SKM-1 treated with dmso at 0.1 percent for 144 hours (cell line): ENCODE measurements at regions not wholly inside any gene's neighbourhood (a gene's known extent, or its start where the extent isn't known, plus 50 kb on each side); places are given as distances from the start of the nearest gene placed in this dataset.

ENCODE experiments used
- DNase-seq: peaks from one replicate; lab custom pipeline; 2025; ENCODE audit not compliant: unreplicated experiment; lab: John Stamatoyannopoulos, UW

DNA sequence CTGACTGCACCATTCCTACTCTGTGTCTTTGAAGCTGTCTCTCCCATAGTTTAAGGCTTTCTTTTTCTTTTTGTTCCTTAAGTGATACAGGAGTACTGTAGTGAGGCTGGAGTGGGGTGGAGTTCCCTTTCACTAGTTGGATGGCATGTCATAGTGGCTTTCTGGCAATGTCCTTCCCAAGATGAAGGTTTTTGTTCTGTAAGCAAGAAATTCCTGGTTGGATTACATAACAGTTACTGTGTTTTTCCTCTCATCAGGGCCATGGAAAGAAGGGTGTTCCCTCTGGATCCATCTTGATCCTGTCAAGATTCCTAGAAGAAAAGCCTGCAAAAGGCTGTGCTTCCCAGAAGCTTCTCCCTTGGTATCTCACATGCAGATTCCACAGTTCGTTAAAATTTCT, 84.2 kb downstream of the ACKR3 start:
- DNase-seq = no peak

DNA sequence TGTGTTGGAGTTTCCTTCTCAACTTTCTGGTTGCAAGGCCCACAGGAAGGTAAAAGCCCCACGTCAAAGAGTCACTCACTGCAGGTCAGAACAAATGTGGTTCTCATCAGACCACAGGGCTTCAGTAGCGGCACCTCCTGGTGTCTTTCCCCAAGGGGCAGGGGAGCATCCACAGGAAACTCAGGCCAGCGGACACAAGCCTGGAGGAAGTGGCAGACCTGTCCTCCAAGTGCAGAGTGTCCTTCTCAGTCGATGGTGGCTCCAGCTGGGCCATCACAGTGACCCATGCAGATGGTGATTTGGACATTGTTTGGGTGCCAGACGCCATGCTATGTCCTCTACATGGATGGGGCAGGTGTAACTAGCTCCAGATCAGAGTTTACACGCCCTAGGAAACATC, 84.9 kb downstream of the ACKR3 start:
- no peak for DNase-seq

DNA sequence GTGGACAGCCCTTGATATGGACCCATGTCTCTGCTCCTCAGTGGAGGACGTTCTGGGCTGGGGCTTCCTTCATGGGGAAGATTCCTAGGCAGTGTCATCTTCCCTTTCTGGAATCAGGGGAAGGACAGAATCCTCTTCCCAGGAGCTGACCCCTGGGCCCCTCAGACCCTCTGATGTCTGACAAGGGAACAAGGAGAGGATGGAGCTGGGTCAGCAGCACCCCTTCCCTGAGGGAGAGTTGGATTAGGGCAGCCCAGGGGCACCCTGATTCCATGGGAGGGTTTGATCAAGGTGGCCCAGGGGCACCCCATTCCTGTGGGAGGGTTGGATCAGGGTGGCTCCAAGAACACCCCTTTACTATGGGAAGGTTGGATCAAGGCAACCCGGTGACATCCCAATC, 86.5 kb downstream of the ACKR3 start:
- DNase-seq = no peak

DNA sequence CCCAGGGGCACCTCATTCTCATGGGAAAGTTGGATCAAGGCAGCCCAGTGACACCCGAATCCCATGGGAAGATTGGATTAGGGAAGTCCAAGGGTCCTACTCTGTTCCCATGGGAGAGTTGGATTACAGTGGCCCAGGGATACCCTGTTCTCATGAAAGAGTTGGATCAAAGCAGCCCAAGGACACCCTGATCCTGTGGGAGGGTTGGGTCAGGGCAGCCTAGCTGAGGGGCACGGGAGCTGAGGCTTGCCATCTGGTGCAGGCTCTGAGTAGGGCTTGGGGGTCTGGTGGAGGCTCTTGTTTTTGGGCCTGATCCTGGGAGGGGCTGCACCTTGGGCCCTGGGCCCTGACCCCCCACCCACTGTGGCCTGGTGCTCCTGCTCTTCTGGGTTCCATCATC, 87.1 kb downstream of the ACKR3 start:
- no peak for DNase-seq

DNA sequence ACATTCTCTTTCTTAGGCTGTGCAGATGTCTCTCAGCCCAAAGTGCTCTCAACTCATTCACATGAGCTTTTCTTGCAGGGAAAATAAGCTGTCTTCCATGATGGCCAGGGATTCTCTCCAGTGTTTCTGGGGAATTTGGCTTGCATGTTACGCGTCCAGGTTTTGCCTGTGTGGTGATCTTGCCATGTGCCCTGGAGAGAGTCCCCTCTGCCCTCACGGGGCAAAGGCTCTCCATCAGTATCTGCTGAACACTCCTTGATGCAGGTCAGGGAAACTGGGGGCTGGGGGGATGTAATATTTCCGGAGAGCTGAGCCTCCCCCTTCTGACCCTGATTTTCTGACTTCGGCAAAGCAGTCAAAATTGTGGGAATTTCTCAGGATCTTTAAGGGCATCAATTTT, 87.6 kb downstream of the ACKR3 start:
- DNase-seq = no peak

DNA sequence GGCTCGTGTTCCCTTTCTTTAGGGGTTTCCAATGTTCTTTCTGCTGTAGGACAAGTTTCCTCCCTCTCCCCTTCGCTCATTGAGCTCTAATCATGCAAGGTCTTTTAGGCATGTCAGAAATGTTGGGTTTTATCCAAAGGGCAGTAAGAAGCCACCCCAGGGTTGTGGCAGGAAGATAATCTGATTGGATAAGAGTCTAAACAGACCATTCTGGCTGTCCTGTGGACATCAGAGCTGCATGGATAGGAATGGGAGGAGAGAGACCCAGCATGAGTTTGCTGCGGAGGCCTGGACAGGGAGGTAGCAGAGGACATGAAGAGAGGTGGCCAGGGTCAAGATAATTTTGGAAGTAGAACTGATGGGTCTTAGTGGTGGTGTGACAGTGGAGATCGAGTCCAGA, 88.2 kb downstream of the ACKR3 start:
- DNase-seq = no peak

DNA sequence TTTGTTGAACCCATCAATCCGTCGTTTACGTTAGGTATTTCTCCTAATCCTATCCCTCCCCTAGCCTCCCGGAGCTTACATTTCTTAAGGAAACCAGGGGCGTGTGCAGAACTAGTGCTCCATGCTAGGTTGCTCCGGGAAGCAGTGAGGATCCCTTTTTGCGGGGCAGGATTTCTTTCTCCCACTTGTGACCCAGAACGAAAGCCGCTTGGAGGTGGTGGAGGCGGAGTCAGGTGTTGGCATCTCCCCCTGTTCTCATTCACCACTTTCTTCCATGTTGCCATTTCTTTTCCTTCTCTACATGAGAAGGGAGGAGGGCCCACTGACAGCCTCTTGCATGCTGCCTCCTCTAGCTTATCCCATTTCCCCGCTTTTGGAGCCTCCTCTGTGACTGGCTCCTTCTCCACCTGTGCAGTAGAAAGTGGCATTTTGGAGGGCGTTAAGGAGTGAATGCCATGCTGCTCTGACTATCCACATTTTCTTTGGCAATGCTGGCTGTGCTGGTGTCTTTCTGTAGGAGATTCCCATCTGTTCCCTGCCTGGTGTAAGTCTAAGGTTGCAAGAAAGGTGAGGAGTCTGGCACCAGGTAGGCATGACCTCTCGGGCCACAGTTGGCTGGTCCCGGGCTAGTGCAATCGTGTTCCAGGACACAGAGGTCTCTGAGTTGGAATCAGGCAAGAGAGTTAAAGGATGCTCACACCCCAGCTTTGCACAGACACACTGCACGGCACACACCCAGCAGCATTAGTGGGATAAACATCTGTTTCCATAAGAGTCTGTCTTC, 89.5 kb downstream of the ACKR3 start:
- DNase-seq = no peak

DNA sequence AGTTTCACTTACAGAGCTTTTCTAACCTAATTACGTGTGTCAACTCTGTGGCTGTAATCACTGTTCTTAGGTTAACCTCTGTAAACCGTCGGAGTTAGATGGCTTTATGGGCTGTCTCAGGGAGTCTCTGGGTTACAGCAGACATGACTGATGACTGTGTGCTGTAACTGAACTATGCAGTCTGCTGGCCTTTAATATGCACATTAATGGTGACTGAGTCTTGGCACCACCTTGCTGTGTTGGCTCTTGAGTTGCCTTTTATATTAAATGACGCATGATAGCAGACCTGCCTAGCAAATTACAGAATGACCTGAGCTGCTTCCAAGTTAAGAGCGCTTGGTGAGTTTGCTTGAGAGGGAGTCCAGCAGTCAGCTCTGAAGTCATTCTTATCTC, 90.1 kb downstream of the ACKR3 start:
- DNase-seq = no peak

DNA sequence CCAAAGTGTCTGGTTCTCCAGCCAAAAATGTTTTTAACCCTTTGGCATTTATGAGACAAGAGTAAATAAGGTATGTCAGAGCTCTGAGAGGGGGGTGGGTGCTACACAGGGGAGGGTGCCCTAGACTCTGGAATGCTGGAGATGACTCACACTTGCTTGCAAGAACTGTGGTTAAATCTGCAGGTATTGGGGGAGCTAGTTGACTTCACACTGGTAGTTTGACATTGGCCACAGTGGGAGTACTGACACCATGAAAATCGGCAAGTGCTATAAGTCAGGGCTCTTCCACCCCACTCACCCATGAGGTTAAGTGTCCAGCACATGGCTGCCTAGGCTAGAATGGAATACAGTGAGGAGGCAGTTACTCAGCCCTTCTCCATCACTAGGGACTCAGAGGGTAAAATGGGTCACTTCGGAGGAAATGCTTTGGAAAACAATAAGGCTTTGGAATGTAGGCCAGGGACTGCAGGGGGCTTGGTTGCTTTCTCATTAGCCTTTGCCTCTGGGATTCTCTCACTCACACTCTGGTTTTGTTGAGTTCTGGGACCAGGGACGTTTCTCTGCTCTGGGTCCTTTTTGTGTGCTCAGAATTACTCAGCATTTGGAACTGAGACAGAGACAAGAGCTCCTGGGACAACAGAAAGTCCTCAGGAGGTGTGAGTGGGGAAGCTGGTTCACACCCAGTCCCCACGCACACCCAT, 91.6 kb downstream of the ACKR3 start:
- no peak for DNase-seq

DNA sequence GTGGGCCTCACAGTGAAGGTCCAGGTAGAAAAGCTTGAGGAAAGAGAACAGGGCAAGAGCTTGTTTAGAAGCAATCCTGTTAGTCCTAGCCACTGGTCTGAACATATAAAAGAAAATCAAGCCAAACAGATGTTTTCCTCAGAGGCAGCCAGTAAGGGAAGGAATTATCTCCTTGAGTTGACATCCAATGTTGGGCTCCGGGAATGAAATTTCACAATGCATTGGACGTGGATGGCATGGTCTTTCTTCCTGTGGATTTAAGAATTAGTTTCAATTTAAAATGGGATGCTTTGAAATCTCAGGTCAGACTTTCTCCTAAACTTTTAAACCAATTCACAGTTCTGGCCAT, 92.1 kb downstream of the ACKR3 start:
- DNase-seq = no peak

DNA sequence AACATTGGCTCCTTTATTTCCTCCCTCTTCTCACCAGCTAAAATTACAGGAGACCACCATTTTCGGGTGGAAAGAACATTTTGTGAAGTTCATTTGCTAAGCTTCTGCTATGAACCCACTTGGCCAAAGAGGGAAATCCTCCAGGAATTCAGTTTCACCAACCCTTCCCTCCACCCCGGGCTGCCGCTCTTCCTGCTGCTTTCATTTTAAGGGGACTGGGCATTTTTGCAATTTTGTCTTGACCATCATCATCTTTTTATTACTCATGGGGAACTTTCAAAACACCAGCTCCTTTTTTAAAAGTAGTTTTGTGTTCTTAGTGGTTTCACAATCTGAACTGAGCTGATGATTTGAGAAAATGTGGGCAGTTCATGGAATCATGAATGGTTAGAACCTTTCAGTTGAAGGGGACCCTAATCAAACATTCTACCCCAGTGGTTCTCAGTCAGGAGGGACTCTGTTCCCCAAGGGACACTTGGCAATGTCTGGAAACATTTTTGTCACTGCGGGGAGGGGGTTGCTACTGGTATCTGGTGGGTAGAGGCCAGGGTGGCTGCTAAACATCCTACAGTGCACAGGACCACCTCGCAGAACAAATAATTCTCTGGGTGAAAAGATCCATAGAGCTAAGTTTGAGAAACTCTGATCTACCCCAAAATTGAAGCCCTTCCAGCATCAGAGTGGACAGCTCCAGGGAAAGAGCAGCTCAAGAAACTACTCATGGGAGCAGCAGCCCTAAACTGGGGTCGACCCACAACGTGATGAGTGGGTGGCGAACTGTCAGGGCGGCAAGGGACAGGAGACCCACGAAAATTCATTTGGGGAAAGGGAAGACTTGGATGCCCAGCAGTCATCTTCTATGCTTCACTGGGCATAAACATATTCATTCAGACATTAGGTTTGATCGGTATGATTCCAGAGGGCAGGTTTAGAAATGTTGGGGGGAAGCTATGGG, 92.9 kb downstream of the ACKR3 start:
- no peak for DNase-seq

DNA sequence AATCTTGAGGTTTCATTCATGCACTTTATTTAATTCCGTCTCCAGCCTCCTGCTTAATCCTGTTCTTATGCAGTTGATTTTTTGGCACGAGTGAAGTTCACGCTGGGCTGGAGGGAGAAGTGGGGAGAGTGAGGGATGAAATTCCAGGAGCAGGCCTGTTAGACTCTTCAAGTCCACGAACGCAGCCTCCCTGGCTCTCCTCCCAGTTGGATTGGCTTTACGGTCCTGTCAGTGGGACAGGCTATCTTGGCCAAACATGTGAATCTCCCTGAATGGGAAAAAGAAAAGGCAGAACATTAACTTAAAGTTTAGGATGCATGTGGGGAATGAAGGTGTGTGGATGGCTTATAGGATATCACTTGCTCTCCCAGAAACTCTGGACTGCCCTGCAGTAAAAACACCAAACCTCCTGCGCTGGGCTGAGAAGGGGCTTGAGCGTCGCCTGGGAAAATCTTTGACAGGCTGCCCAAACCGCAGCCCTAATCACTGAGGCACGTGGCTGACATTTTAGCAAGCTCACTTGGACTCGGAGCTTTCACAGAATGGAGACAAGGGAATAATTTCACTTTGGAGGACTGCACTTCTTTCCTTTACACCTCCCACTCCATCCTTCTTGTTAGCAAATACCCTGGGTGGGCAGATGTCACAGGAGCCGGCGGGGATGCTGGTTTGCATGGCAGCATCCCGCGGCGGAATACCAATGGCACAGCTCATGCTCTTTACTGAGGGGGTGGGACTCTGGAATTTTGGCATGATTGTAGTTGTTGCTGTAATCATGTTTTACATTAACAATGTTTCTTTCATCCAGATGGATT, 93.9 kb downstream of the ACKR3 start:
- no peak for DNase-seq

DNA sequence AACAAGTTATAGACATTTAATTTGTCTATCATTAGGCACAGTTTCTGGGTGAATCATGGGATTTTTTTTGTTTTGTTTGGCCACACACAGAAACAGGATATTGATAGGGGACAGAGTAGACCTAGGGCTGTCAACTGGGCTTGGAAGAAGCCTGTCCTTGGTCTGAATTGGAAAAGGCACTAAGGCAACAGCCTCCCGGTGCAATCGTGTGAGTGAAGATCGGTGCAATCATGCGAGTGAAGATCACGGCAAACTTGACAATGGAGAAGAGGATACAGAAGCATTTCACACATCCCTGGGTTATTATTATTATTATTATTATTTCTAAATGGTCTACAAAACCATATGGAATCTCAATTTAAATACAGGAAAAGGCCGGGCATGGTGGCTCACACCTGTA, 94.5 kb downstream of the ACKR3 start:
- DNase-seq = no peak

DNA sequence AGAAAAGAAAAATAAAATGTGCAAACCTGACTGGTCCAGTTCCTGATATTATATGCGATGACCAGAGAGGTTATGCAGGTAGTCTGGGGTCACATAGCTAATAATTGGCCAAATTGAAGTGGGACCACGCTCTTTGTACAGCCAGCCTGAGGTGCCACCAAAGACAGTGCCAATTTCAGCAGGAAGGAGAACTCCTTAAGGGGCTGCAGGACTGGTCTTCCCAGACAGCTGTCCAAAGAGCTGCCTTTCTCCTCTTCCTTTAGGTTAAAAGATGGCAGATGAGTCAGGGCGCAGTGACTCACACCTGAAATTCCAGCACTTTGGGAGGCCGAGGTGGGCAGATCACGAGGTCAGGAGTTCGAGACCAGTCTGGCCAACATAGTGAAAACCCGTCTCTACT, 95.5 kb downstream of the ACKR3 start:
- no peak for DNase-seq

DNA sequence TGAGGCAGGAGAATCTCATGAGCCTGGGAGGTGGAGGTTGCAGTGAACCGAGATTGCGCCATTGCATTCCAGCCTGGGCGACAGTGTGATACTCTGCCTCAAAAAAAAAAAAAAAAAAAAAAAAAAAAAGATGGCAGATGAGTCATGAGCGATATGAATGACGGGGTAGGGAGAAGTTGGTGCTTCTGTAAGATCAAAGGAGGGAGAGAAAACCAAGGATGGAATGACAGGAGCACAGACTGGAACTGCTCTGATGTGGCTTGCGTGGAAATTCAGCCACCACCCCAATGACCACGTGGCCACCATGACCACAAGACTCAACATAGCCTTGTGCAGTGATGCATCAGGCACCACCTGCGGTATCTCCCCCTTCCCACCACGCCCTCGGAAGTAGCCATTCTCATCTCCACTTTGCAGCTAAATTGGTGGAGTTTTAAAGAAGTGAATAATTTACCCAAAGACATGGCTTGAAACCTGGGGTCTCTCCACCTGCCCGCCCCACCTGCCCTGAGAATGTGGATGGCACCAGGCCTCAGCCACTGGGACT, 96.0 kb downstream of the ACKR3 start:
- DNase-seq = no peak

DNA sequence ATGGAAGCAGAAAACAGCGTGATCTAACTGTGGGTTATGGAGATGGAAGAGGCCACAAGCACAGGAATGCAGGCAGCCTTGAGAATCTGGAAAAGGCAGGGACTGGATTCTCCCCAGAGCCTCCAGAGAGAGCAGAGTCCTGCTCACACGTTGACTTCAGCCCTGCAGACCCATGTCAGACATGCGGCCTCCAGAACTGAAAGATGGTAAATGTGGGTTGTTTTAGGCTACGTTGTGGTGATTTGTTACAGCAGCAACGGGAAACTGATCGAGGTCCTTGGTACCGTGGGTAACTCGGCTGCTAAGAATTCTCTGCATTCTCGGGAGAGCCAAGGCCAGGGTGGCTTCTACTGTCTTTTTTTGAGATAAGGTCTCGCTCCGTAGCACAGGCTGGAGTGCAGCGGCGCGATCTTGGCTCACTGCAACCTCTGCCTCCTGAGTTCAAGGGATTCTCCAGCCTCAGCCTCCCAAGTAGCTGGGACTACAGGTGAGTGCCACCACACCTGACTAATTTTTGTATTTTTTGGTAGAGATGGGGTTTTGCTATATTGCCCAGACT, 97.1 kb downstream of the ACKR3 start:
- no peak for DNase-seq

DNA sequence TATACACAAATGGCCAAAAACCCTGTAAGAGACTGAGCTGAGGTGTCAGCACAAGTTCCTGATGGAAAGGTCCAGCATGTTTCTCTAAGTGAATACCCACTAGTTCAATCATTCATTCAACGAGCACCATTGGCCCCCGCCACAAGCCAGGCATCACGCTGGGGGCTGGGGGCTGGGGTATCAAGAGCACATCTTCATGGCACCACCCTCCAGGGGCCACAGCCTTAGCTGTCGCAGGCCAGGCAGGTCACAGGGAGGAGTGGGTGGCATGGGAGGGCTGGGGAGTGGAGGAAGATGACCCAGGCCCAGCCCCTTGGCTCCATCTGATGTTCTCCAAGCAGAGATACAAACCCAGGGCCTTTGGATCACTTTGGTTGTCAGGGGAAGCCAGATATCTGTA, 97.9 kb downstream of the ACKR3 start:
- DNase-seq = no peak

DNA sequence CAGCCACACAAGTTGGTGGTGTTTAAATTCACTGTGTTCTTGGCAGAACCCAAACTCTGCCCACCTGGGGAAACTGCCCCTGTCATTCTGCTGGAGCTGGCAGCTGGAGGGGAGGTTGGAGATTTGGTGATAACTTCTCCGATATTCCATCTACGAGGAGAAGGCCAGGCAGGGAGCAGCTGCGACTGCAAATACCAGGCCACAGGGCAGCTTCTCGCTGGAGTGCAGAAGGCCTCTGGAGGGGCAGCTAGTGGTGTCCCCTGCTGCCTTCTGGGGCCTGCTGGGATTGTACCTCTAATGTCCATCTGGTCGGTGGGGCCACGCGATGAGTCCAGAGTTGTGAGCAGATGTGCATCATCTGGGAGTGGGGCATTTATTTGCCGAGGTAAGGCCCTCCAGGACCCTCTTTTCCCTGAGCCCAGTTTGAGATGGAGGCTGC, 98.9 kb downstream of the ACKR3 start:
- no peak for DNase-seq

DNA sequence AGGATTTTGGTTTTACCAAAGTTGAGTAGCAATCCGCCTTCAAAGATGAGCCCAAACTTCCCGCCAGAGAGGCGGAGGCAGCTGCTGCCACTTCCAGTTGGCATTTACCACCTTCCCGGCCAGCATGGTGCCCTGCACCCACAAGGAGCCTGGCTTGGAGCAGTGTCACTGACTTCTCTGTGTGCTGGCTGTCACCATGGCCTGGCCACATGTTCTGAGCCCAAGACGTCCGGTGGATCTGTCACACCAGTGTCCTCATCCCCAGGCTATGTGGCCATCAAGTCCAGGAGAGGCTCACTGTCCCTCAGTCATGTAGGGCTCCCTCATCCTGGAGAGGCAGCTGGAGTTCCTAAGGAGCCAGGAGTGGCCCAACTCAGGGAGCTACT, 100.6 kb downstream of the ACKR3 start:
- no peak for DNase-seq

DNA sequence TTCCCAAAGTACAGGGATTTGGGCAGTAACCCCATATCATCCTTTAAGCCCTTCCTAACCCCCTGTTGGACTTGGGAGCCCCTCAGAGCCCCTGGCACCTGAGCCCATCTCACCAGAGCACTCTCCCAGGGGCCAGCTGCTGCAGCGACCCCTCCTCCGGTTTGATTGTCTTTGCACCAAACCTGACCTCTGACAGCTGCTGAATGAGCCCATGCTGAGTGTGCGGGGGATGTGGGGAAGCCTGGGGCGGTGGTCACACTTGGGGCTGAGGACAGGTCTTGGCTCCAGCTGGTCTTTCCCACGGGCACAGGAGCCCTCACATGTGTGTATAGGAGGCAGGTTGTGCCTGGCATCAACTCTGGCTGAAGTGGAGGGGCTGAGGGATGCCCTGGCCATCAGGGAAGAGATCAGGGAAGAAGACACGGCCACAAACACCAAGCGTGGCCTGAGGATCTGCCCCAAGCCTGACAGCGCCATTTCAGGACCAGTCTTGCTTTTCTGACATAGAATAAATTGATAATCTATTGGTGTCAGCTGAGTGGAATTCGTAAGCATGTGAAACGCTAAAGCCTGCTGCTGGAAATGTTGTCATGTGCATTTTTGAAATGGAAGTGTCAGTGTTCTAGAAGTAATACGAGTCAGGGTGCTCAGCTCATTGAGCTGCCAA, 102.4 kb downstream of the ACKR3 start:
- no peak for DNase-seq
